Neural cell (in vitro differentiated cells): ENCODE measurements at regions not wholly inside any gene's neighbourhood (a gene's known extent, or its start where the extent isn't known, plus 50 kb on each side); places are given as distances from the start of the nearest gene placed in this dataset.

Source experiments
- EP300 ChIP-seq: fragments of 450-650 bp; conservative IDR thresholded peaks from 2 replicates; pipeline ENCODE4 v1.6.1; 2014; ENCODE audit warnings: antibody characterized with exemption, mild to moderate bottlenecking, moderate library complexity; ENCODE audit not compliant: poor library complexity, severe bottlenecking
- EZH2 ChIP-seq: fragments of 200-600, 300-800 bp; shearing (Covaris generic), sonication (generic); IDR thresholded peaks from 2 replicates; pipeline ENCODE4 v1.6.1; 2014; ENCODE audit warnings: antibody characterized with exemption, low read length, borderline replicate concordance, mild to moderate bottlenecking; ENCODE audit not compliant: insufficient read depth, poor library complexity, severe bottlenecking
- TAF1 ChIP-seq: IDR thresholded peaks from 2 replicates; pipeline ENCODE4 v1.6.1; 2012; ENCODE audit warnings: low read depth
- TF ChIP-seq, protein P1 (sequence below): fragments of 450-650 bp; IDR thresholded peaks from 2 replicates; pipeline ENCODE4 v1.5.1; 2014; ENCODE audit warnings: antibody characterized with exemption, mild to moderate bottlenecking, moderate library complexity; ENCODE audit not compliant: poor library complexity, severe bottlenecking

DNA sequence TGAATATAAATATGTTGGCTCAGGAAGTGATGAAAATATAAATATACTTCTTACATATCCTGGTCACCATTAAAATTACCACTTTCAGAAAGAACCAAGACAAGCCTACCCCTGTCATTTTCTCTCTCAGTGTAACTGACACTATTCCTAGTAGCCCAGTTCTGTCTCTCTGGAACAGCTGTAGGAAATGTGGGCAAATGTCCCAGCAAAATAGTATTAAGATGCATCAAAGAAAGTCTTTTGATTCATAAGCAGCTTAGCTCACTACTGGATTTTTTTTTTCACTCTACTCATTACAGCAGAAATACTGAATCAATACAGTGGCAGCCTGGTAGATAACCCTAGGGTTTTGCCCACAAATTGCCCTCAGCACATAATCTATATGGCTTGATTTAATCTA, 290.9 kb downstream of the DNAJB9 start:
- TF ChIP-seq EZH2 = no peak
- TF ChIP-seq, protein P1, sequence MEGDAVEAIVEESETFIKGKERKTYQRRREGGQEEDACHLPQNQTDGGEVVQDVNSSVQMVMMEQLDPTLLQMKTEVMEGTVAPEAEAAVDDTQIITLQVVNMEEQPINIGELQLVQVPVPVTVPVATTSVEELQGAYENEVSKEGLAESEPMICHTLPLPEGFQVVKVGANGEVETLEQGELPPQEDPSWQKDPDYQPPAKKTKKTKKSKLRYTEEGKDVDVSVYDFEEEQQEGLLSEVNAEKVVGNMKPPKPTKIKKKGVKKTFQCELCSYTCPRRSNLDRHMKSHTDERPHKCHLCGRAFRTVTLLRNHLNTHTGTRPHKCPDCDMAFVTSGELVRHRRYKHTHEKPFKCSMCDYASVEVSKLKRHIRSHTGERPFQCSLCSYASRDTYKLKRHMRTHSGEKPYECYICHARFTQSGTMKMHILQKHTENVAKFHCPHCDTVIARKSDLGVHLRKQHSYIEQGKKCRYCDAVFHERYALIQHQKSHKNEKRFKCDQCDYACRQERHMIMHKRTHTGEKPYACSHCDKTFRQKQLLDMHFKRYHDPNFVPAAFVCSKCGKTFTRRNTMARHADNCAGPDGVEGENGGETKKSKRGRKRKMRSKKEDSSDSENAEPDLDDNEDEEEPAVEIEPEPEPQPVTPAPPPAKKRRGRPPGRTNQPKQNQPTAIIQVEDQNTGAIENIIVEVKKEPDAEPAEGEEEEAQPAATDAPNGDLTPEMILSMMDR = no peak
- TF ChIP-seq EP300 = no peak
- no peak for TF ChIP-seq TAF1
